ENCODE measurements at regions not wholly inside any gene's neighbourhood (a gene's known extent, or its start where the extent isn't known, plus 50 kb on each side); places are given as distances from the start of the nearest gene placed in this dataset.

GRCh38 chr2:181810823-181811695 lies 80.5 kb upstream of the ITPRID2 start:
- TF ChIP-seq EP300 (IDR thresholded peaks at IDR 0.05) (no peak), POLR2A (IDR thresholded peaks at IDR 0.05) (no peak), POLR2AphosphoS5 (IDR thresholded peaks at IDR 0.05) (no peak)
- TF ChIP-seq, protein P1, sequence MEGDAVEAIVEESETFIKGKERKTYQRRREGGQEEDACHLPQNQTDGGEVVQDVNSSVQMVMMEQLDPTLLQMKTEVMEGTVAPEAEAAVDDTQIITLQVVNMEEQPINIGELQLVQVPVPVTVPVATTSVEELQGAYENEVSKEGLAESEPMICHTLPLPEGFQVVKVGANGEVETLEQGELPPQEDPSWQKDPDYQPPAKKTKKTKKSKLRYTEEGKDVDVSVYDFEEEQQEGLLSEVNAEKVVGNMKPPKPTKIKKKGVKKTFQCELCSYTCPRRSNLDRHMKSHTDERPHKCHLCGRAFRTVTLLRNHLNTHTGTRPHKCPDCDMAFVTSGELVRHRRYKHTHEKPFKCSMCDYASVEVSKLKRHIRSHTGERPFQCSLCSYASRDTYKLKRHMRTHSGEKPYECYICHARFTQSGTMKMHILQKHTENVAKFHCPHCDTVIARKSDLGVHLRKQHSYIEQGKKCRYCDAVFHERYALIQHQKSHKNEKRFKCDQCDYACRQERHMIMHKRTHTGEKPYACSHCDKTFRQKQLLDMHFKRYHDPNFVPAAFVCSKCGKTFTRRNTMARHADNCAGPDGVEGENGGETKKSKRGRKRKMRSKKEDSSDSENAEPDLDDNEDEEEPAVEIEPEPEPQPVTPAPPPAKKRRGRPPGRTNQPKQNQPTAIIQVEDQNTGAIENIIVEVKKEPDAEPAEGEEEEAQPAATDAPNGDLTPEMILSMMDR (IDR thresholded peaks at IDR 0.05) = no peak

Data from suprapubic skin (tissue), 4 donors.